HAP-1 (cell line): ENCODE measurements at regions not wholly inside any gene's neighbourhood (a gene's known extent, or its start where the extent isn't known, plus 50 kb on each side); places are given as distances from the start of the nearest gene placed in this dataset.
A peak's percentile ranks its signal among the peaks of the same experiment; 100 is the strongest.
"Not testable (repeated sequence)": the region's sequence is repeated elsewhere in the genome, so short reads cannot be mapped to it uniquely, and the experiment has no call there.

Experiments used
- DNase-seq, 2 experiments: peaks; one replicate each; pipeline ENCODE4 v3.0.0-alpha.2; 2016 to 2020; ENCODE audit warnings: low spot score in 2 of 2
- H3K27me3 ChIP-seq: fragments of 250-450 bp; sonication (Bioruptor Pico); 2 replicates; pipeline ENCODE4 v1.5.1; 2020; ENCODE audit warnings: low read depth, mild to moderate bottlenecking, moderate library complexity
- H3K36me3 ChIP-seq: fragments of 250-450 bp; sonication (Bioruptor Pico); replicated peaks from 2 replicates; pipeline ENCODE4 v1.5.1; 2020; ENCODE audit warnings: mild to moderate bottlenecking
- H3K4me1 ChIP-seq: fragments of 250-450 bp; sonication (Bioruptor Pico); 2 replicates; pipeline ENCODE4 v1.5.1; 2020; ENCODE audit warnings: mild to moderate bottlenecking
- H3K4me3 ChIP-seq: fragments of 250-450 bp; sonication (Bioruptor Pico); 2 replicates; pipeline ENCODE4 v1.5.1; 2020; ENCODE audit warnings: mild to moderate bottlenecking, moderate library complexity
- H3K9me3 ChIP-seq: fragments of 250-450 bp; sonication (Bioruptor Pico); 2 replicates; pipeline ENCODE4 v1.5.1; 2020; ENCODE audit warnings: mild to moderate bottlenecking, moderate library complexity
- in situ Hi-C: fragments of 300-500 bp; cut with MboI; formaldehyde crosslinking; loops from 3 replicates; pipeline ENCODE4 v1.14.3; 2020; ENCODE audit warnings: low sequenced_read_pairs, inconsistent platforms, mixed read lengths

- H3K27me3 ChIP-seq, in situ Hi-C loops, H3K4me1 ChIP-seq, H3K9me3 ChIP-seq, H3K36me3 ChIP-seq, H3K4me3 ChIP-seq: not testable (repeated sequence)
- DNase-seq: peak; percentile 18 to 69
These were observed 128.9 kb upstream of the HMX1 start for GRCh38 chr4:9000505-9001001.

GRCh38 chr4:8992981-8993380, 121.3 kb upstream of the HMX1 start:
- H3K4me1 ChIP-seq, H3K36me3 ChIP-seq, H3K27me3 ChIP-seq, H3K4me3 ChIP-seq, H3K9me3 ChIP-seq, in situ Hi-C loops, DNase-seq: not testable (repeated sequence)

DNA sequence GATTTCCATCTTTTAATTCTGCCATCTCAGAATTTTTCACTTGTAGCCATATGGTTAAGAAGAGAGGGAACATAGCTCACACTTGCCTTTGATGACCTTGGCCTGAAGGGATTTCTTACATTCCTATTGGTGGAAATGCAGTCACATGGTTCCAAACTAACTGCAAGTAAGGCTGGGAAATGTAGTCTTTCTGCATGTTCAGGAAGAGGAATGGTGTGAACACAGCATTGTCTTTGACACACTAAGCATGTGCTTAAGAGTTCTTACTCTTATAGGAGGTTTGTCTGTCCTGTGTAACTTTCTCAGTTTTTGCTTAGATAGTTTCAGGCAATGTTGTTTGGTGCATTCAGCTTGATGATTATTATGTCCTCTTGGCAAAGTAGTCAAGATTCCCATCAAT, 119.8 kb upstream of the HMX1 start:
- H3K4me3 ChIP-seq, H3K27me3 ChIP-seq, H3K9me3 ChIP-seq, H3K4me1 ChIP-seq, H3K36me3 ChIP-seq, DNase-seq, in situ Hi-C loops: not testable (repeated sequence)

DNA sequence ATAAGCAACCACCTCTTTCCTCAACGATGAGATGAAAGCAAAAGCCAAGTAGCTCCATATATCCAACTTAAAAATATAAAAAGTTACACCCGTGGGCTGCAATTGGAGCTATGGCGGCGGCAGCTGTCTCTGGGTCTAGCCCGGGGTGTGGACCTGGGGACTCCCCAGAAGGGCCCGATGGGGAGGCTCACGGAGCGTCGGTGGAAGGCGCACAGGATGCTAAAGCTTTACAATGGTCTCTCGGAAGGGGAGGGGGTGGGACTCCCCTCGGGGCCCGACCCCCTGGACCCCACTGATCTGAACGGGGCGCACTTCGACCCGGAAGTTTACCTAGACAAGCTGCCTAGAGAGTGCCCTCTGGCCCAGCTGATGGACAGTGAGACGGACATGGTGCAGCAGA, 118.7 kb upstream of the HMX1 start:
- H3K9me3 ChIP-seq, H3K36me3 ChIP-seq, H3K4me1 ChIP-seq, H3K27me3 ChIP-seq, H3K4me3 ChIP-seq, in situ Hi-C loops, DNase-seq: not testable (repeated sequence)

GRCh38 chr4:8985786-8986185, 114.1 kb upstream of the HMX1 start:
- H3K36me3 ChIP-seq, in situ Hi-C loops, H3K4me1 ChIP-seq, DNase-seq, H3K9me3 ChIP-seq, H3K4me3 ChIP-seq, H3K27me3 ChIP-seq: not testable (repeated sequence)

DNA sequence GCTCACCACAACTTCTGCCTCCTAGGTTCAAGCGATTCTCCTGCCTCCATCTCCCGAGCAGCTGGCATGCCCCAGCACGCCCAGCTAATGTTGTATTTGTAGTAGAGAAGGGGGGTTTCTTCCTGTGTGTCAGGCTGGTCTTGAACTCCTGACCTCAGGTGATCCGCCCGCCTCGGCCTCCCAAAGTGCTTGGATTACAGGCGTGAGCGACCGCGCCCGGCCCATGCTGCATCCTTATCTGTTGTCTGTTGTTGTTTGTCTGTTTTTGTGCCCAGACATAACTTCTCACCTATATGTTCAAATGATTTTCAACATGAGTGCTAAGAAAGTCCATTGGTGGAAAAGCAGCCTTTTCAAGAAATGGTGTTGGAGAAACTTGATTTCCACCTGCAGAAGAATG, 113.0 kb upstream of the HMX1 start:
- H3K9me3 ChIP-seq, in situ Hi-C loops, H3K4me3 ChIP-seq, H3K36me3 ChIP-seq, H3K27me3 ChIP-seq, H3K4me1 ChIP-seq, DNase-seq: not testable (repeated sequence)

GRCh38 chr4:8983921-8984320, 112.3 kb upstream of the HMX1 start:
- H3K36me3 ChIP-seq, in situ Hi-C loops, H3K4me1 ChIP-seq, DNase-seq, H3K27me3 ChIP-seq, H3K9me3 ChIP-seq, H3K4me3 ChIP-seq: not testable (repeated sequence)

GRCh38 chr4:8976466-8977128, 105.0 kb upstream of the HMX1 start:
- in situ Hi-C loops, H3K36me3 ChIP-seq, DNase-seq: not testable (repeated sequence)

GRCh38 chr4:8972635-8973034, 101.0 kb upstream of the HMX1 start:
- H3K4me1 ChIP-seq, H3K27me3 ChIP-seq, H3K4me3 ChIP-seq, H3K9me3 ChIP-seq, H3K36me3 ChIP-seq, in situ Hi-C loops, DNase-seq: not testable (repeated sequence)

More at GRCh38 chr4:8976466-8977128, 105.0 kb upstream of the HMX1 start:
- H3K9me3 ChIP-seq, H3K27me3 ChIP-seq, H3K4me3 ChIP-seq, H3K4me1 ChIP-seq: not testable (repeated sequence)

DNA sequence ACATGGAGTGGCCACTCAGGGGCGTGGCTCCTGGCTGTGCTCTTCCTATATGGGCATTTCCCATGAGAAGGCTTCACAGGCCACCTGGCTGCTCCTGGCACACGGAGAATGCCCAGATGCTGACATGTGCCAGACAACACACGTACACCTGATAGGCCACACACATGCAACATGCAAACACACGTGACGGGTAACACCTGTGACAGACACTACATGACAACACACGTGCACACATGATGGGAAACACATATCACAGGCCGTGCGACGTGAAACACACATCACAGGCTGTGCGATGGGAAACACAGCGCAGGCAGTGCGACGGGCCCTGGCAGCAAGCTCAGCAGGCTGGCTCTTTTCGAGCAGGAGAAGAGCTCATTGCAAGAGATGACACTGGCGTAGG, 94.3 kb upstream of the HMX1 start:
- H3K9me3 ChIP-seq, H3K36me3 ChIP-seq, H3K4me3 ChIP-seq, H3K4me1 ChIP-seq, DNase-seq, in situ Hi-C loops, H3K27me3 ChIP-seq: not testable (repeated sequence)

GRCh38 chr4:8964201-8964788, 92.7 kb upstream of the HMX1 start:
- H3K4me1 ChIP-seq, H3K36me3 ChIP-seq, H3K9me3 ChIP-seq, H3K27me3 ChIP-seq, in situ Hi-C loops, H3K4me3 ChIP-seq: not testable (repeated sequence)
- peak in 1 of 2 experiments; percentile 12 for DNase-seq

DNA sequence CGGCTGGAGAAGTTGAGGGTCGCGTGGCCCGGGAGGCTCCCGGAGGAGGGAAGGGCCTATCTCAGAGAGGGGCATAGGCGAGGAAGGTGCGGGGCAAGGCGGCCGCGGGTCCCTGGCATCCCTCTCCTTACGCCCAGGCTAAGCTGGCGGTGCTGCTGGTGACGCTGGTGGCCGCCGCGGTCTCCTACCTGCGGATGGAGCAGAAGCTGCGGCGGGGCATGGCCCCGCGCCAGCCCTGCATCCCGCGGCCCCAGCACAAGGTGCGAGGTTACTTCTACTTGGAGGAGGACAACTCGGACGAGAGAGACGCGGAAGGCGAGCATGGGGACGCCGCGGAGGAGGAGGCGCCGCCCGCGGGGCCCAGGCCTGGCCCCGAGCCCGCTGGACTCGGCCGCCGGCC, 91.9 kb upstream of the HMX1 start:
- H3K36me3 ChIP-seq, H3K27me3 ChIP-seq, H3K9me3 ChIP-seq, in situ Hi-C loops, DNase-seq, H3K4me1 ChIP-seq, H3K4me3 ChIP-seq: not testable (repeated sequence)

DNA sequence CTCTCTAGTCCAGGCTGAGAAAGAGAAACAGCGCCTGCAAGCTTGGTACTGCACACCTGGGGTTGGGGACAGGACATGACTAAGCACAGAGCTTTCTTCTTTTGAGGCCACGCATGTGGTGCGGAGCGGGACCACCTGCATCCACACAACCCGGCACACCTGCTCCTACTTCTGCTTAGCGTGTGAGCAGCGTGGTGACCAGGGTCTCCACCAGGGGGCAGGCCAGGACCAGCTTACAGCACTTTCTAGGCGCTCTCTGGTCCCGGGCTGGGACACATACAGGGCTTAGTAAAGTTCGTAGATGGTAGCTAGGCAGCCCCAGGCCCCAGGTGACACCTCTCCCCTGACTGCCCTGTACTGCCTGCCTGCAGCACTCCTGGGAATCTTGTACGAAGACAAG, 89.7 kb upstream of the HMX1 start:
- H3K4me3 ChIP-seq, H3K9me3 ChIP-seq, H3K36me3 ChIP-seq, H3K4me1 ChIP-seq, H3K27me3 ChIP-seq, in situ Hi-C loops: not testable (repeated sequence)
- DNase-seq: peak; percentile 6 to 81

DNA sequence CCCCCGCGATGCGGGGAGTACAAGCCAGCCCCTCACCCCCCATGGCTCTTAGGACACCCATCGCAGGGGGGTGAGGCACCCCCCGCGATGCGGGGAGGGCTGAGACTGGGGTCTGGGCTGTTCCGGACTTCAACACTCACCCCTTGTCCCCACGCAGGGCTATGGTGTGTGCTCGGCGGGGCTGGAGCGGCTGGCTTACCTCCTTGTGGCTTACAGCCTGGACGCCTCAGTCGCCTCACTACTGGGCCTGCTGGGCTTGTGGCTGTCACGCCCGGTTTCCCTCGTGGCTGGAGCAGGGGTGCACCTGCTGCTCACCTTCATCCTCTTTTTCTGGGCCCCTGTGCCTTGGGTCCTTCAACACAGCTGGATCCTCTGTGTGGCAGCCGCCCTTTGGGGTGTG, 87.8 kb upstream of the HMX1 start:
- DNase-seq, H3K4me1 ChIP-seq, H3K9me3 ChIP-seq, H3K4me3 ChIP-seq, in situ Hi-C loops, H3K27me3 ChIP-seq, H3K36me3 ChIP-seq: not testable (repeated sequence)

GRCh38 chr4:8954001-8954400, 82.4 kb upstream of the HMX1 start:
- H3K27me3 ChIP-seq, in situ Hi-C loops, H3K9me3 ChIP-seq, H3K36me3 ChIP-seq, H3K4me3 ChIP-seq, DNase-seq, H3K4me1 ChIP-seq: not testable (repeated sequence)
